SK-MEL-5 (cell line): ENCODE measurements at regions not wholly inside any gene's neighbourhood (a gene's known extent, or its start where the extent isn't known, plus 50 kb on each side); places are given as distances from the start of the nearest gene placed in this dataset.
"Not testable (repeated sequence)": the region's sequence is repeated elsewhere in the genome, so short reads cannot be mapped to it uniquely, and the experiment has no call there.

Source experiments
- DNase-seq: peaks from one replicate; pipeline ENCODE4 v3.0.0-alpha.2; 2016; ENCODE audit warnings: low read depth, low spot score
- in situ Hi-C: cut with HindIII; loops from 2 replicates; pipeline ENCODE4 v1.10.0; 2016; ENCODE audit warnings: low sequenced_read_pairs, high pct_unique_total_duplicates, low pct_unique_long_range_greater_than_20kb

DNA sequence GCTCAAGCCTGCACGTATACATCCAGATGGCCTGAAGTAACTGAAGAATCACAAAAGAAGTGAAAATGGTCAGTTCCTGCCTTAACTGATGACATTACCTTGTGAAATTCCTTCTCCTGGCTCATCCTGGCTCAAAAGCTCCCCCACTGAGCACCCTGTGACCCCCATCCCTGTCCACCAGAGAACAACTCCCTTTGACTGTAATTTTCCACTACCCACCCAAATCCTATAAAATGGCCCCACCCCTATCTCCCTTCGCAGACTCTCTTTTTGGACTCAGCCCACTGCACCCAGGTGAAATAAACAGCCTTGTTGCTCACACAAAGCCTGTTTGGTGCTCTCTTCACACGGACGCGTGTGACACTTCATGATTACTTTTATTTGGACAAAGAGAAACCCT lies 641.6 kb downstream of the TMEM182 start:
- DNase-seq, in situ Hi-C loops: not testable (repeated sequence)

GRCh38 chr2:103410221-103410620 lies 648.4 kb downstream of the TMEM182 start:
- no peak for DNase-seq
- in situ Hi-C loops, result no loop called here

DNA sequence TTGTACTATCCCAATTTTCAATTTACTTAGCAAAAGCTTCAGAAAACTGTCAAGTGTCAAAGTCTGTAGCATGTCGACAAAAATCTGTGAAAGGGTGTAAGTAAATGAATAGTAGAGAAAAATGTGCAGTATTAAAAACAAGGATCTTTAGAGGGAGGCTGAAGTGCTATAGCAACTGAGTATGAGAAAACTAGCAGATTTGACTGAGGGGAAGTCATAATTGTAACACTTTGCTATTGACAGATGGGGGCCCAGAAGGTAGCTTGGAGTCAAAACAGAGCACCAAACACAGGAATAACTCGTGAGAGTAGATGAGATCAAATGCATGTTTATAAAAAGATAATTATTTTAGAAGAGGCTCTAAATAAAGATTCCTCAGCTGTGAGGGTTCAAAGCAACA lies 657.7 kb downstream of the TMEM182 start:
- in situ Hi-C loops, result no loop called here
- DNase-seq, result no peak

- in situ Hi-C loops, result no loop called here
- DNase-seq, result no peak
Measured at GRCh38 chr2:103423100-103423499, 661.3 kb downstream of the TMEM182 start.

GRCh38 chr2:103427567-103427966 lies 665.7 kb downstream of the TMEM182 start:
- DNase-seq, result no peak
- in situ Hi-C loops, result no loop called here

- in situ Hi-C loops, result no loop called here
Measured at GRCh38 chr2:103430191-103430590, 668.4 kb downstream of the TMEM182 start.

DNA sequence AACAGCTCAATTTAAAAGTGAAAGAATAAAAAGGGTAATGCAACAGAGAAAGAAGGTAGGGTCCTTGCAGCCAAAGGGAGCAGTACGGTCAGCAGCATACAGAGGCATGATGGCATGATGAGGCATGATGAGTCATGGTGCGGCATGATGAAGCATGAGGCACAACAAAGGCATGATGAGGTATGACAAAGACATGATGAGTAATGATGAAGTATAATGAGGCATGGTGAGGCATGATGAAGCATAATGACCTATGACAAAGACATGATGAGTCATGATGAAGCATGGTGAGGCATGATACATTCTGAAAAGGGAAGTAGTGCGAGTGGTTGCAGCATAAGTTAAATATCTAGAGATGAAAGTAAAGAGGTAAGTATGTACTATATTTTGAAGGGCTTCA lies 673.2 kb downstream of the TMEM182 start:
- in situ Hi-C loops, result no loop called here
- no peak for DNase-seq

More at GRCh38 chr2:103430191-103430590, 668.4 kb downstream of the TMEM182 start:
- no peak for DNase-seq

DNA sequence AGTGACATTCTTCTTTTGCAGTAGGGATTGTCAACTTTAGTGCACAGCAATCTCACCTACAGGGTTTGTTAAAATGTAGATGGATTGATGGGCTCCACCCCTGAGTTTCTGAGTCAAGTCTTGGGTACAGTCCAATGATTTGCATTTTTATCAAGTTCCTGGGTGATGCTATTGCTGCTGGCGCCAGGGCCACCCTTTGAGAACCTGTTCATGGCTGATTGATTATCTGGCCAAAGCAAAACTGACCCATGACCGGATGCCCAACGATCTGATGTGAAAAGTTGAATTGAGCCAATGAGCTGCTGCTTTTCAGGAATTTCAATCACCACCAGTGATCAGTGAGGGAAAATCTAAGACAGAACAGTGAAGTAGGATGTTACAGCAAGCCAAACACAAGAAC lies 675.3 kb downstream of the TMEM182 start:
- DNase-seq, result no peak
- in situ Hi-C loops, result no loop called here

GRCh38 chr2:103445347-103445746 lies 683.5 kb downstream of the TMEM182 start:
- in situ Hi-C loops, result no loop called here
- DNase-seq, result no peak

DNA sequence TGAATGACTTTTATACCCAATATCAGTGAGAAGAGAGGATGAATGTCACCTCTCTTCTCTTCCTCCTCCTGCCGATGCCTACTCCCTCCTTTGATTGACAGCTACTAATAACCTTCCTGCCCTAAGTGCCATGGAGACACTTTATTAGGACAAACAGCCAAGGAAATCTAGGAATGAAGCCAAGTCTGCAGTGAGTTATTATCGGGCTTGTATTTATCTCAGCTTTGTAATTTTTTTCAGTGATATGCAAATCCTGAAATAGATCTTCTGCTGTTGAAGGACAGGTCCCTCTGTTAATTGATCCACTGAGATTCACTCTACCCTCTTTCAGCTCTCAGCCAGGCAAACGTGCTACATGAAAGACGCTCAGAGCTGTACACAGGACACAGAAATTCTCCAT lies 686.7 kb downstream of the TMEM182 start:
- DNase-seq, result no peak
- in situ Hi-C loops, result no loop called here

DNA sequence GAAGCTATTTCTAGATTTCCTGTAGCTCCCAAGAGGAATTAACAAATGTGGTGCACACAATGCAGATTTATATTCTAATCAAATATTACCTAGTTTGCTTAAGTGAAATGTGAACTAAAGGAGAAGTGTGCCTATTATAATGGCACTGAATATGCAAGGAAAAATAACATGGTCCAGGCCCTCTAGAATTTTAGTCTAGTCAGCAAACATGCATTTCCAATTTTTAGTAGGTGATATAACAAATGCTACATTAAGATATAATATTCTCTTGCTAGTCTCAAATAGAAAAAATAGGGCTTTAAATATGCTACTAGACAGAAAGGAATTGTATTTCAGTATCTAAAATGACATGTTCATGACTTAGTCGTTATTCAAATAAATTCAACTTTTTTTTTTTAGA lies 689.5 kb downstream of the TMEM182 start:
- no peak for DNase-seq
- in situ Hi-C loops, result no loop called here

GRCh38 chr2:103459283-103459682 lies 697.5 kb downstream of the TMEM182 start:
- no peak for DNase-seq
- in situ Hi-C loops, result no loop called here

GRCh38 chr2:103462101-103462500 lies 700.3 kb downstream of the TMEM182 start:
- in situ Hi-C loops, result no loop called here
- DNase-seq, result no peak

DNA sequence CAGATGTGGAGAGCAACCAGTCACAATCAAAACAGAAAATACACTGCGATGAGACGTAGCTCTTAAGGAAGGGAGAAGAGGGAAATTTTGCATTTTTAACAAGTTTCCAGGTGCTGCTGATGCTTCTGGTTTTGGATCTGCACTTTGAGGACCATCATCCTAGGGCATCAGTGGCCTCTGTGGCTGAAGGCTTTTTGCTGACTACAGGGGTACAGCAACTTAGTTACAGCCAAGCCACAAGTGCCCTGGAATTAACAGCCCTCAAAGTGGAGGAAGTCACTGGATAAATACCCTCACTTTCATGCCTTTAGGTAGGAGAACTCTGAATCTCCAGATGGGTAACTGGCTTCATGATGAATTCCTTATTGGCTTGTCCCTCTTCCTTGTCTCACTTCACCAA lies 700.9 kb downstream of the TMEM182 start:
- DNase-seq, result no peak
- in situ Hi-C loops, result no loop called here

GRCh38 chr2:103464831-103465230 lies 703.0 kb downstream of the TMEM182 start:
- DNase-seq, result no peak
- in situ Hi-C loops, result no loop called here

GRCh38 chr2:103469800-103470199 lies 708.0 kb downstream of the TMEM182 start:
- in situ Hi-C loops, result no loop called here
- no peak for DNase-seq

GRCh38 chr2:103484906-103485305 lies 723.1 kb downstream of the TMEM182 start:
- in situ Hi-C loops, result no loop called here
- no peak for DNase-seq

DNA sequence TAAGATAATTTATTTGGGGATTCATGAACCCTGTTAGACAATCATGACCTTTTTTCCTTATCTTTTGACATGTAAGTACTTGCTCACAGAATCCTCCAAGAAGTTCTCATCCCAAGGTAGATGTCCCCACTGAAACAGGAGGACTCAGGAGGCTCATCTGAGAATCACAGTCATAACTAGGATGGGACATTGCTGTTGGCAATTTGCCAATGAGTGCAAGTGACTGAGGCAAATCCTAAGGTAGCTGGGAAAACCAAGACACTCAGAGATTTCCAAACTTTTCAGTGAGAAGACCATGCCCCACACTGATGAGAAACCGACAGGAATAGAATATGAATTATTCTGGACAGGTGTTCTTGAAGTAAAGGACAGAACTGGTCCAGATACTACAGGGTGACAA lies 735.0 kb downstream of the TMEM182 start:
- in situ Hi-C loops, result no loop called here
- no peak for DNase-seq

GRCh38 chr2:103506812-103507211 lies 745.0 kb downstream of the TMEM182 start:
- no peak for DNase-seq
- in situ Hi-C loops, result no loop called here

- DNase-seq, result no peak
- in situ Hi-C loops, result no loop called here
Measured at GRCh38 chr2:103512442-103512841, 750.6 kb downstream of the TMEM182 start.
